Stimulated activated CD4-positive, alpha-beta T cell treated with anti-CD3 and anti-CD28 coated beads, Interleukin-4, amount 100 ng/mL, for 48 hours (primary cell): ENCODE measurements at regions not wholly inside any gene's neighbourhood (a gene's known extent, or its start where the extent isn't known, plus 50 kb on each side); places are given as distances from the start of the nearest gene placed in this dataset.

Experiments
- DNase-seq, 2 donors: peaks; one replicate each; pipeline ENCODE4 v3.0.0-alpha.2; 2020; ENCODE audit warnings: low read depth in 2 of 2

GRCh38 chr4:11495291-11495690, 66.6 kb upstream of the HS3ST1 start:
- DNase-seq, result no peak

DNA sequence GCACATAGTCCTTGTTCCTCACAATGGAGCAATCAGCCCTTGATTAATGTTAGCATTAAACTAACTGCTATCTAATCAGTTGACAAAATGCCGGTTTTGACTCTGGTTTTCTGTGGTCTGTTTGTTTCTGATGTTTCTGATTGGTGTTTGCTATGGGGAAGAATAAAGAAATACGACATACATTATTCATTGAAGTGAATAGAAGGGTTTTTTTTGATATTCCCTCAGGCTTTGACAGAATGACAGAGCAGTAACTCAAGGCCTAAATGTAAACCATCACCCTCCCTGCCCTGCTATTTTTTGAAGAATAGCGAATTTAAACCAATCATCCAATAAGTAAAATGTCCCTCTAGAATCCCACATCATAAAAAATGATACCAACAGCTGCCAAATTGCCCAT, 65.5 kb upstream of the HS3ST1 start:
- DNase-seq, result no peak

DNA sequence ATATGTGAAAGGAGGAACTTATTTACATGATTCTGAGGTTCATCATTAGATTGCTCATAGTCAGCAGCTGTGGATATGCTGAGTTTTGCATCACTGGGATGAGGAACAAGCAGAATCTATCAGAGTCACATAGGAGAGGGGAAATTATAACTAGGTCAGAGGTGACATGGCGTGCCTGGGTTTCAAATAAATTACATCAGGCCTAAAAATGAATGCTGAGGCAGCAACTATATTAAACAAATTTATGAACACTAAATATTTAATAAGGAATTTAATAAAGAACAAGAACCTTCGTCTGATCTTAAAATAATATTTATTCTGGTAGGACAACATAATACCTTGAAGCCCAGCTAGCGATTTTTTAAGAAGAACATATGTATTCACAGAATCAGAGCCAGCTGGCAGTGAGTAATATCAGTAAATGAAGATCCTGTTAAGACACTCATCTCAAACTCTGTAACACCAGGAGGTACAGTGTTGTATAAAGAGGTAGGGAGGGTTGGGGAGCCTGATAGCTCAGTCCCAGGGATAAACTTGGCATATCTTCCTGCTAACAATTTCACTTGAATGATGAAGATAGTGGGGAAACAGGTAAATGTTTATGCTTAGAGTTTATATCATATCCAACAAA, 60.9 kb upstream of the HS3ST1 start:
- no peak for DNase-seq

- no peak for DNase-seq
Observed at GRCh38 chr4:11488657-11489452, 60.2 kb upstream of the HS3ST1 start.

DNA sequence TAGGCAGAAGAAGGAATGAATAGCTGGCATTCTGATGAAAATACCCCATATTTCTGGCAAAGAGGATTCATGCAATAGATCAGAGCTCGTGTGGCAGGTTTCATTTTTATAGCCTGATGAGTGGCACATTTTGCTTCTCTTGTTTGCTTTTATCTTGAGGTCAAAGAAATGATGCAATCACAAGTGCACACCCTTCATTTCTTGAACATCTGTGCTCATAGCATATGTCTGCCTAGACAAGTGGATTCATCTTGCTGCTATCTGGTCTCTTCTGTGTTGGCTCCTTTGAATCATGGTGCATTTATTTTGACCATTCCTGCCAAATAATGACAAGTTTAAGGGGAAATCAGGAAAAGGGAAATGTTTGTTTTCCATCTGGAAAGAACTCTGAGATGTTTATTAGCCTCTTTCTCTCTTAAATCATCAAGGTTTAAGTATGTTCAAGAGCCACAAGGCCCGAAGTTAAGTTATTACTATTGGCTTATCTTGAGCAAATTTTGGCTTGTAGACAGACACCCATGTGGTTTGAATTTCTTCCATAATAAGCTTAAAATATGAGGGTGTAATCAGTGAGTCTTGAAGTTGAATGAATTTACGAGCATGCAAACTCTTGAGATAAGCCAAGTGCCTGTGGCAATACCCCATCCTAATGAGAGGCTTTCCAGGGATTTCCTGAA, 59.3 kb upstream of the HS3ST1 start:
- no peak for DNase-seq

DNA sequence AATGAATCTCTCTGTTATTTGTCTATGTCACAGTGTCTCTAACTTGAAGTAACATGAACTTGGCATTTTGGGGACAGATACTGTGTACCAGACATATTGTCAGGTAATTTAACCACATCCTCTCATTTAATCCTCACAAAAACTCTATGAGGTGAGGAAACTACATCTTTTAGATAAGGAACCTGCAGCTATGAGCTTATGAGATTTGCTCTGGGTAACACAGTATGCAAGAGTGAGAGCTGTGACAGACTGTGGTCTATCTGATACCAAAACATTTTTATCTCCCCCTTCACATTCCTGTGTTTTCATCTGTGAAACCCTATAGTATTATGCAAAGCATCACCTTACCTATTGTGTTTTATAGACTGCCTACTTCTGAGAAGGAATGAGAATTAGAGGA, 58.4 kb upstream of the HS3ST1 start:
- DNase-seq, result no peak

DNA sequence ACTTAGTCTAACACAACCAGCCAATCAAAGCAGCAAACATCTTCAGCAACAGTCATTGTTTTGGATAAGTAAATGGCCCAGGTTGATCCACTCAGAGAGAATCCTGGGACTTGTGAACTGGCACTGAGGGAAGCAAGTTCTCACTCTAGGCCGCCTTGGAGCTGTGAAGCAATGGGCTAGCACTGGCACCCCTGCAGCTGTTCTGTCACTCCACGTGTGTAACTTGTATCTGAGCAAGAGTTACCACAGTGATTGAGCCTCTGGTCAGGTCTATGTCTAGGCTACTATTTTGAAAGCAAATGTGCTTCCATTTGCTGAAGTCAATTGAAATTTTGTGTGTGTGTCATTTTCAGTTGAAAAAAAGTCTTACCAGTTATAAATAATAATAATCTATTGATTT, 57.2 kb upstream of the HS3ST1 start:
- DNase-seq, result no peak

DNA sequence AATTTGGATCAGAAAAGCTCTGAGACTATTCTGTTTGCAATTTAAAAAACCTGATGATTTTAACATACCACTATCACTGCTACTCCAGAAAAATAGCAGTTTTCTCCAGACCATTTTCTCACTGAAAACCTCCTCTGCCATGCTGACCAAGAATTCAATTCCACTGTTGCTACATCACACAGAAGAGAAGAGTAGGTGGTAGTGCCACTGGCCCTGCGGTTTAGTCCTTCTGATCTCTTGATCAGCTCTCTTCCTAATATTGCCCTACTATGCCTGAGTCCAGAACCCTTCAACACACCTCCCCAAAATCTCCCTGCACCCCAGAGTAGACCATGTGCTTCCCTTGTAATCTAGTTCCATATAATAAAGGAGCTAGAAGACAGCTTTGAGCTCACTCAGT, 55.8 kb upstream of the HS3ST1 start:
- no peak for DNase-seq

DNA sequence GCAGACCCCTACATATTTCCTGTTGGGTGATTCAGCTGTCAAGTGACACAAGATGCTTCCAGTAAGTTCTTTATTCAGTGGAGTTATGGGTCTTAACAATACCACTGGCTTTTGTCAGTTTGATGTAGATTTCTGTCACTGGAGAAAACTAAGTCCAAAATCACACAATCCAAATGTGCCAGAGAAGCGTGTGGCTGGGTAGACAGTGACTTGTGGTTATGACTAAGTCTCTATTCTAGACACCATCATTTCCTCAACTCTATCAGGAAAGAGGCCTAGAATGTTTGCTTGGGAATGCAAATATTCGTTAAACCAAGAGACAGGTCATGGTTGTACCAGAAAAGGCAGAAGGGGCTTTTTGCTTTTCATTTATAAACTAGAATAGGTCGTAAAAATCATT, 54.4 kb upstream of the HS3ST1 start:
- DNase-seq, result no peak

DNA sequence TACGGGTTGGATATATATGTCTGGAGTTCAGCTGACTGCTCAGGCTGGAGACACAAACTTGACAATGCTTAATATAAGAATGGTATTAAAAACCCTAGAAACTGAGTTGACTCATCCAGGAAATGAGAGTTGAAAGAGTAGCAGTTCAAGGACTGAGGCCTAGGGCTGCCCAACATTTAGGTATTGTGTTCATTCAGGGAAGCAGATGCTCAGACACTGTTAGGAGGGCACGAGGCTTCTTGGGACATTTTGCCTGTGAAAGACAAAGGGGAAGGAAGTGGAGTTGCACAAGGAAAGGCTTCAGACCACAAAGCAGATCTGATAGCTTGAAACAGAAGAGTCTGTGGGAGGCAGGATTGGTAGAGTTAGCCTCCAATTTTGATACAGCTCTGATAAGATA, 52.0 kb upstream of the HS3ST1 start:
- no peak for DNase-seq
